ENCODE measurements at regions not wholly inside any gene's neighbourhood (a gene's known extent, or its start where the extent isn't known, plus 50 kb on each side); places are given as distances from the start of the nearest gene placed in this dataset.

DNA sequence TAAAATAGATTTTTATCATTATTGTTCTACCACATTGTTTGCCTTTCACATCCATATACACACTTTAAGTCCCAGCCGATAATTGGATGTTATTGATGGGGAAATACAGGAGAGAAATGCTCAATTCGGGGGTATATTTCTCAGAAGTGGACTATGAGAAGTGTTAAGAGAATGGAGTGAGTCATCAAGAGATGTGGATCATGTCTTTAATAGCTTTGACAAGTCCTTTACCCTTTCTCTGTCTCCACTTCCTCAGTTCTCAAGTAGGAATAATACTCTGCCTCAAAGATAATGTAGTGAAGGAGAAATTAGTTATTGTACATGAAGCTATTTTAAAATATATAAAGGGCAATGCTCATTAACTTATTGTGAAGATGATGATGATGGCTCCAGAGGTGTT lies 1017.6 kb upstream of the PIK3C3 start:
- POLR2A ChIA-PET, result no interaction called here

DNA sequence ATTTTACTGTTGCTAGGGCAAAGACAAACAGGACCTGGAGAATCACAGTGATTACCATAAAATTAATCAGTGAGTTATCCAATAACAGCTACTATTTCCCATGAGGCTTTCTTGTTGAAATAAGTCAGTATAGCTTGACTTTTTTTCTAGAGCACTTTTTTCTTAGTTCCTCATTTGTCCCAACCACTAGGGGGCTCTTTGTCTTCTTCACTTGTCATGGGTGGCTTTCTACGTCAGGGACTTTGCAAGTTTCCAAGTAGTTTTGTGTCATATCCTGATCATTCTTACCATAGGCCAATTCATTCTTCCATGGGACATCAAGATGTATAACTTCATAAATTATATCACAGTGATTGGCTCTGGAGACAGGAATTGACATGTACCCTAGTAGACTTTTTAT lies 1019.6 kb upstream of the PIK3C3 start:
- ChIA-PET CTCF (no interaction called here), POLR2A (no interaction called here)

More for the DNA sequence above, 1017.6 kb upstream of the PIK3C3 start:
- CTCF ChIA-PET, result no interaction called here

DNA sequence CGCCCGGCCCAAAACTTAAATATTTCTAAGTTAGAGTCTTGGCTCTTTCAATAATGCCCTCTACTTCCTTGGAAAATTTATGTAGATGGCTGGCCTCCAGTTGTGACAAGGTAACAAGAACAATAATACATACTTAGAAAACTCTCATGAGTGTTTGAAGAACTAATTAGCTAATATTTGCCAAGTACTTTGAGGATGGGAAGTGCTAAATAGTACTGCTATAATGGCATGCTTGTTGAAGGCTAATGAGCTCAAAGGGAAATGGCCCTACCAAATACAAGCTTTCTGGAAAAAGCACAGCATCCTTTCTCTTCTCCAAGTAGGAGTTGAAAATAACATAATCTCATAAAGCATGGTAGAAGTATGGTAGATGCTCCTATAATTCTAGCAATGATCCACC lies 1022.2 kb upstream of the PIK3C3 start:
- POLR2A ChIA-PET, result no interaction called here
- CTCF ChIA-PET, result no interaction called here

DNA sequence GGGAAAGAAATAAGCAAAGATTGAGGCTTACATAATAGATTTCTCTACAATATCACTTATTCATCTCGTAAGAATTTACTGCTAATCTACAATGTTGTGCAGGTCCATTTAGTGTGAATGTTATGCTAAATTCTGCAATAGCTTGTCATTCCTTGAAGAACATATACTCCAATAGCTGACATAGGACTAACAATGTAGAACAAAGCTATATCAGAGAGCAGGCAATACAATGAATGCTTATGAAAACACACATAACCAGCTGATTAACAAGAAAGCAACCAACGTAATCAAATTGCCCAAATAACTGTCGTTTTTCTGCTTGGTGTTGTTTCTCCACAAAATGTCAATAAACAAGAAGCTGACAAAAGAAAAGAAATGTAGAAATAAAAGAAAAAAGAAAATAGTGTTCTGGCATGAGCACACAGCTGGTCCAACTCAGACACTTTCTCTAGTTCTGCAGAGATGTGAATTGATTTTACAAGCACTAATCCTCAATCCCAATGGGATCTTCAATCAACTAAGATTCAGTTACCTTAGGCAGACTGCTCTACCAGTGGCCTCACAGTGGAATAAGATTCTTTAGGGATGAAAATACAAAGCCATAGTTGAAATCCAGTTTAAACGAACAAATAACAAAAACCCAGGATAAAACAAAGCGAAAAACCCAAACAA lies 1024.7 kb upstream of the PIK3C3 start:
- CTCF ChIA-PET, result no interaction called here
- POLR2A ChIA-PET, result no interaction called here

DNA sequence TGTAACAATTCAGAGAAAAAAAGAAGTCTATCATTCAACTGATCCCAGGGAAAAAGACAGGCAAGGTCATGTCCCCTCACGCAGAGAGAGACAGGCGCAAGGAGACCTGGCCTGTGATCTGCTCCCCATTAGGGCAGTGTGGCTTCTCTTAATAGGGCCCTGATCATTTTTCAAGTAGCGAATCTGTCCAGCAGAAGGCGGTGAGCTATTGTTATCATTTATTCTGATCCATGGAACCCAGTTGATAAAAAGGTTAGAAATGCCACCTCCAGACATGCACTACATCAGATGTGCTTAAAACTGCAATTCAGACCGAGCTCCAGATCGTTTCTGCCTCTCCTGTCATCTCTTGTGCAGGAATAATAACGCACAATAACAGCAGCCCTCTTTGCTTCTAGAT lies 1025.6 kb upstream of the PIK3C3 start:
- ChIA-PET CTCF (no interaction called here), POLR2A (no interaction called here)

DNA sequence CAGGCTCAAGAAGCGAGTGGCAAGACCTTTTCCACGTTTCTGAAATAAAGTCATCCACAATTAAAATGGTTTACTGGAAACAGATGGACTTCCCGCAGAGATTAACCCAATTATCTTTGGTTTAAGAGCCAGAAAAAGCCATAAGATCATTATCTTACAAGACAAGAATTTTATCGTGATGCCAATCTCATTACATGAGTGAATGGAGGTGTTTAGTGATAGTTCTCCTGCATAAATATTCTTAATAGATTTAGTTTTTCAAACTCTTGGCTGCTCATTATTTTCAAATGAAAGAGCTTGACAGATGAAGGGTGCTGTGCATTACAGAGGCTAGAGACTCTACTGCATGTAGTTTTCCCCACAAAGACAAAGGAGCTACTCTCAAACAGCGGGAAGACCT lies 1028.4 kb upstream of the PIK3C3 start:
- POLR2A ChIA-PET, result no interaction called here
- CTCF ChIA-PET, result interaction anchor here (0.8 kb wide), 1 partner anchor 1288 kb away, joined by 4 read pairs; no protein-coding TSS in a partner anchor

DNA sequence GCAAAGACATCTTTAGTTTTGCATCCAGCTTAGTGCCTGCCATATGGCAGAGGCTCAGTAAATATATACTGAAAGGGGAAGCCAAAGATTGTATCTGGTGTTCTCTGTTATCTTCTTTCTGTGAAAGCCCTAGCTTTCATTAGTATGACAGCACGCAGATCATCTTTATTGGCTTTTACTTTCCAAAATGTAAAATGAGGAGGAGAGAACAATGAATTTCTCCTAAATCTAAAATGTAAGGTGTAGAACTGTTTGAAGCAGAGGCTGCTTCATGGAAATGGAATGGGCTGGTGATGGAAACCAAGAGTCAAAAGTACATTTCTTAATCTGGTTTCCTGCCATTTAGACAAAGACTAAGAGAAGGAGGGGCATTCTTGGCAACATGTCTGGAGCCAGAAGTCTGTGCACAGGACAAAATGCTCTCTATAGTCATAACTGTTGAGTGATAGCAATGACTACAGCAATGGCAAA lies 1029.9 kb upstream of the PIK3C3 start:
- CTCF ChIA-PET, result no interaction called here

DNA sequence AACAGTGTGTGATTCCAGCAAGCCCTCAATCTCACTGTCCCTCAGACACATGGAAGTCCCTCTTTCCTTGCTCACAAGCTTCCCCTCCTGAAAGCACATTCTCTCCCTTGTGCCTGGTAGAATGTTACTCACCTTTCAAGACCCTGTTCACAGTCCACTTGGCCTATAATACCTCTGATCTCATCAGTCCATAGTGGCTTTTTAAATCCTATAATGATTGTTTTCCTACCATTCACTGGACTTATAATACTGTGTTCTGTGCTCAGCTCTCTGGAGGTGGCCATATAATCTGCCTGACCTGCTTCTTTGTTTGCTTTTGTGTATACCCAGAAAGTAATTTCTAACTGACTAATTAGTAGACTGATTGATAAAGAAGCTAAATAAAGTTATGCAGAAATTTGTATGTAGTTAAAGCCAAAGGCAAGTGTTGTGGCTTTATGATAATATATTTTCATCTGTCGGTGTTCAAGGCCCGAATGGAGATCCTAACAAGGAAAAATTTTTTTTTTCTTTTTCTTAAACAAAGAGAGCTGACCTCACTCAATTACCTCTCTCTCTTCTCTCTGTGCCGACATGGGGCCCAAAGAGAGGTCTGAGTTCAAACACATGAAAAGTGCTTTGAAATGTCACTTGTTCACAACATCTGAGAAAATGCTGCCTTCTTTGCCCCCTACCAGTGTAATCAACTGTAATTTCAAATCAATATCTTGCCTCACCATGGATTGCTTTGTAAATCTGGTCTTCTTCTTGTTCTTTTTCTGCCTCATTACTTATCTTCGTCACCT lies 1033.0 kb upstream of the PIK3C3 start:
- POLR2A ChIA-PET, result no interaction called here
- CTCF ChIA-PET, result no interaction called here

More for the DNA sequence above, 1029.9 kb upstream of the PIK3C3 start:
- POLR2A ChIA-PET, result no interaction called here

DNA sequence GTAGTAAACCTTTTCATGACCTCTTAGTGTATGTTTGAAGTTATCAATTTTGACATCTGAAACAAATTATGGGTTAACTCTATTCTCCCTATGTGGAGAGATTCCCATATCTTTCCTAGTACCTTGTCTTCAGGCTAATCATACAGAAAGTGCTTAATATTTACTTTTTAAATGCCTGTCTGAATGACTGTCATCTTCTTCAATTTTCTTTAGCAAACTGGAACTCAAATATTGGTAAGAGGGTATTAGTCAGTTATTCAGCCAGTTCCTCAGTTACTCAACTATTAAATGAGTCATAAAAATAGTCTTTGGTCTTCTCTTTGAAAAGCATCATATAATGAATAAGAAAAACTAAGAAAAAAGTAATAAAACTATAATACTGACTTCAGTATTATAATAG lies 1038.0 kb upstream of the PIK3C3 start:
- ChIA-PET CTCF (no interaction called here), POLR2A (no interaction called here)

DNA sequence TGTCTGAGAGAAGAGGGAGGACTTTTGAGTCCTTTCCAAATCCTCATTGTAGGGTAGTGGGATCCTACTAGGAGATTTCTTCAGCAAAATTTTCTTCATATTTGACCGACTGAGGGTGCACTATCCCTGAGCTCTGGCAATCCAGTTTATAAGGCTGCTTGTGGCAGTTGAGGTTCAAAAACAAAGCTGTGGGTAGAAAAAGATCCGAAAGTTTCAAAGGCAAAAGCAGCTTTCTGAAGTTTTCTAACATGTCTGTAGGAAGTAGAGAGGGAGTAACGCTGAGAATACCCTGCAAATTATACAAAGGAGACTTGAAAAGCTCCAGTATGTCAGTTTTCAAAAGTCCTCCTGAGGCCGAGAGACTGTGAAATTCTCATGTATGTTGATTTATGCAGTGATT lies 1039.3 kb upstream of the PIK3C3 start:
- ChIA-PET CTCF (no interaction called here), POLR2A (no interaction called here)

DNA sequence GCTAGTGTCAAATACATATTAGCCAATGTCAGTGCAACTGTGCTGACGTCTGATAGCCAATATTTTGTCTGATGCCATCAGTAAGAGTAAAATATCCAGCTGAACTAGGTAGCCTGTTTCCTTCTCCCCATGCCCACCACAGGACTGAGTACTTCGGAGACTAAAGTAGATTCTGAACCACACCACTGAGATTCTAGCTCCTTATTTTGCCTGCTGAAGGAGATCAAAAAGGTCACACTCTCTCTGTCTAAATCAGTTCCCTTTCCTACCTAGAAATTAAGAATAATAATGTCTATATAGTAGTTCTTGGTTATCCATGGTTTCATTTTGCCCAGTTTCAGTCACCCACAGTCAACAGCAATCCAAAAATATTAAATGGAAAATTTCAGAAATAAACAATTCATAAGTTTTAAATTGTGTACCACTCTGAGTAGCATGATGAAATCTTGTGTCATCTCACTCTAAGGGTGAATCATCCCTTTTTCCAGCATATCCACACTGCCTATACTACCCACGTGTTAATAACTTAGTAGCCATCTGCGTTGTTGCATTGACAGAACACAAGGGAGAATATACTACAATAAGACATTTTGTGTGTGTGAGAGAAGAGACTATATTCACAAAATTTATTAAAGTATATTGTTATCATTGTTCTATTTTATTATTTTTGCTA lies 1043.3 kb upstream of the PIK3C3 start:
- CTCF ChIA-PET, result no interaction called here
- POLR2A ChIA-PET, result no interaction called here

DNA sequence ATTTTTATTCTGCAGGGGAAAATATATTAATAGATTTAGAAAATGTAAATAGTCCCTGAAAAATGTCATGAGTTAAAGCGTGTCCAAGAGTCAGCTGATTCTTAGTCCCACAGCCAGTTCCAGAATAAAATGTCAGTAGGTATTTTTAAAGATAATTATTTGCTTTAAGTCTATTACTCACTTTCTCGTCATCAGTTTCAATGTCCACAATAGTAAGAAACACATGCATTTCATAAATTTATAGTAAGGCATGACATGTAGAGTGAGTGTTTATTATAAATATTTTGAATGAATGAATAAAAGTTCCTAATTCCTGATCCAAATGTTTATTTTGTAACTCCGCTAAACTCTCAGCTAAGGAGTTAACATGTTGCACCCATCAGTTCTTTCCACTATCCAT lies 1044.0 kb upstream of the PIK3C3 start:
- ChIA-PET CTCF (no interaction called here), POLR2A (no interaction called here)

DNA sequence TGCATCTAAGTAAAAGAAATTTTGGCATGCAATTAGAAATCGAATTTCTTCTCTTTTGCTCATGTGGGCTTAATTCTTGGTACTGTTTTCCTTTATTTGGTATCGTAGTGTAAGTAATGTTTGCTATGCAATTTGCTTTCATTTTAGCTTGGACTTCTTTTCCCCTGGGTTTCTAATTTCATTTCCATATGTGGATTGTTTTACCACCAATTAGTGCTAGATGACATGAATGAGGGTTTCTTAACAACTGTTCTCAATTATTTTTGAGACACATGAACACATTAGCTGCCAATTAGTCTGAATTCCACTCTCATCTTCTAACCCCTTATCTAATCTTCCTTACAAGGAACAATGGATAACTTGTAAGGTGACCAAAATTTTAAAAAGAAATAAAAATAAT lies 1047.2 kb upstream of the PIK3C3 start:
- POLR2A ChIA-PET, result no interaction called here
- CTCF ChIA-PET, result no interaction called here

DNA sequence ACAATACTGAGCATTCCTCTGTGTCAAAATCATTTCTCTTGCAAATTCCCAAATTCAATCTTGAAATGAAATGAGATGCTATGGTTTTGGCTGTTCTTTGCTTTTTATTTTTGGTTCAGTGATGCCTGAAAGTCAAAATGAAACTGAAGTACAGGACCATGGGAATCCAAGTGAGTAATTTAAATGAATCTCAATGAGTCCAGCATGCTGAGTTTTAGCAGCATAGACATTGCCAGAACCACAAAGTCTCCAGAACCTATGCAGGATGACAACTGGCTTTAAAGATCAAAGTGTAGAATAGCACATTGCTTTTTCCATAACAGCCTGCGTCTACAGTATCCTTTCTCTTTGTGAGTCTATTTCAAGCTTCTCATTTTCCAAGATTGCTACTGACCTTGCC lies 1050.7 kb upstream of the PIK3C3 start:
- CTCF ChIA-PET, result no interaction called here
- POLR2A ChIA-PET, result no interaction called here

DNA sequence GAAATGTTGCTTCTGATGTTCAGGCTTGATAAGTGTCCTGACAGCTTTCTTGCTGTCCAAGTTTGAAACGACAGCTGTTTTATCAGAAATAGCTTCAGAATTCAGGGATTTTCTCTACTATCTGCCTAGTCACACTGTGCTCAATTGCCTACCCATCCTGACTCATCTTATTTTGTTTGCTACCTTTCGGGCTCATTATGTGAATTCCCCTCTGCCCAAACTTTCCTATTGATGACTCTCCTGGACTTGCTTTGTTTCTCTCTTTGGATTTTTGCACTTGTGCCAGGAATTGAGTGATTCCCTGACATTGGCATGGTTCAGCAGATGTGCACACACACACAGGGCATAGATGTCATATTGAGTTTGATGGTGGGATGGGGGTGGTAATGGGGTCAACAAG lies 1052.6 kb upstream of the PIK3C3 start:
- POLR2A ChIA-PET, result no interaction called here
- CTCF ChIA-PET, result no interaction called here

DNA sequence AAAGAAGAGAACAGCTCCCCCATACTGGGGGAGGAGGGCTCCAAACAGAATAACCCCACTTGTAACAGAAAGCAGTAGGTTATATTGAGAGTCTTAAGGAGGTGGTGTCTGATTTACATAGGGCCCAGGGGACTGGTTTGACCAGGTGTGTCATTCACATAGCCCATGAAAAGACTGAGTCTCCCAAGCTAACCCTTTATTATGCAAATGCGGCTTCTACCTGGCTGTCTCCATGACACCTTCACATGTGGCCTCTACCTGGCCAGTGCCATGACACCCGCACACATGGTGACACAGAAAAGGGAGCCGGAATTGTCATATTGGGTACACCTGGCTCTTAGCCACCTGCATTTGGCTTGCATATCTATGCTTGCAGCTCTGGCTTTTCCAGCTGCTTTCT lies 1057.2 kb upstream of the PIK3C3 start:
- CTCF ChIA-PET, result no interaction called here
- POLR2A ChIA-PET, result no interaction called here

DNA sequence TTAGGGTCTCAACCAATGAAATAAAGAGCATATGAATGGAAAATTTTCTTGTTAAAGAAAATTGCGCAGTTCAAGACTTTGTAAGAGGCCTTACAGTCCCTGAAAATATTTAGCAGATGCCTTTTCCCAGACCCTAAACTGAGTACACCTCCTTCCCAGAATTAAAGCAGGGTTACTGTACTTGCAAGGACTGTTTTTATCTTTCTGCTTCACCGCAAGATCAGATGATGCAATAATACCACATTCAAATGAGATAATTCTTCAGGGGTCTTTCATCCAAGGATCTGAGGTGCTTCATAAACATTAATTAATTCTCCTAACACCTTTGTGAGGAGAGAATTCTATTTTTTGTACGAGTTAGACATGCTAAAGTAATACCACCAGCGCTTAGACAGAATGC lies 1071.8 kb upstream of the PIK3C3 start:
- ChIA-PET POLR2A (no interaction called here), CTCF (no interaction called here)

DNA sequence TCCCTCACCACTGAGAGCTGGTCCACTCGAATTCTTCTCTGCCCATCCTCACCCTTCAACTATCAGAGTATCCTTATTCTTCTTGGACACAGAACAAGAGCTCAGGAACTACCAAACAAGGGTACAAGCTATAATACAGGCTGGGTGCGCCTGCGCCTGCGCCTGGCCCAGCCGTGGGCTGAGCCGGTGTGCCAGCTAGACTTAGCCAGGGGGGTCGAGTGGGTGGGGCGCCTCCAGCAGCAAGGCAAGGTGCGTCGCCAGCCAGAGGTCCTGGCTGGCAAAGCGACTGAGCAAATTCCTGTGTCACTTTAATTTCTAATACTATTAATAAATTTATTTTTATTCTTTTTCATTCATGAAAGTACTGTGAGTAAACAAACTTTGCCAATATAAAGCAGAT lies 1072.6 kb upstream of the PIK3C3 start:
- CTCF ChIA-PET, result no interaction called here
- POLR2A ChIA-PET, result no interaction called here

DNA sequence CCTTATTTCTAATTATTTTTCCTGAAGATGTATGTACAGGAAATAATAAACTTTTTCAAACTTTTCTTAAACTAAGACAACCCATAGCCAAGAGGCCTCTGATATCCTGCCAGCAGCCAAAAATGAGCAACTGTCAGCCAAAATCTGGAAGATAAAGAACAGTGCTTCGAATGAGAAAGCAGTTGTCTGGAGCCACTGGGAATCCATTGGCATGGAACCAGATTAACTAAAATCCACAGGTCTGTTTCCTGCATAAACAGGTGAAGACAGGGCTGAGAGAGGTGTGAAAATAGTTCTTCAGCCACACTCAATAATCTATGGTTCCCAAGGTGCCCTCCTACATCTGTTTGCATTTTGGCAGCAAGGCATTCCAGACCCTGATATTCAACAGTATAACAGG lies 1076.7 kb upstream of the PIK3C3 start:
- POLR2A ChIA-PET, result no interaction called here
- CTCF ChIA-PET, result no interaction called here

DNA sequence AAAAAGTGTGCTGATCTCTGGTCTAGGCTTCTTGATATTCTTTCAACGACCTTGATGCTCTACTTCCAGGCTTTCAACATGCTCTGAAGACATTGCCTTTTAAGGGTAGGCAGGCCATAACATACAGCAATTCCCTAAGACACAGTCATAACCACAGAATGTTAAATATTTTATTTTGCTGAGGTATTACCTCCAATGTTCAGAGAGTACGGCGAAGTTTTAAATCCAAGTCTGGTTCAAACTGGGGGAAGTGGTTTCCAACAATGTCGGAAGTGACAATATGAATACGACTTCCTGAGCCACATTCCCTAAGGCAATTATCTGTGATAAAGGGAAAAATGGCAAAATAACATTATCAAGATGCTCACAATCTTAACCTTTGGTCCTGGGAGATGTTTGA lies 1077.9 kb upstream of the PIK3C3 start:
- ChIA-PET POLR2A (no interaction called here), CTCF (no interaction called here)

DNA sequence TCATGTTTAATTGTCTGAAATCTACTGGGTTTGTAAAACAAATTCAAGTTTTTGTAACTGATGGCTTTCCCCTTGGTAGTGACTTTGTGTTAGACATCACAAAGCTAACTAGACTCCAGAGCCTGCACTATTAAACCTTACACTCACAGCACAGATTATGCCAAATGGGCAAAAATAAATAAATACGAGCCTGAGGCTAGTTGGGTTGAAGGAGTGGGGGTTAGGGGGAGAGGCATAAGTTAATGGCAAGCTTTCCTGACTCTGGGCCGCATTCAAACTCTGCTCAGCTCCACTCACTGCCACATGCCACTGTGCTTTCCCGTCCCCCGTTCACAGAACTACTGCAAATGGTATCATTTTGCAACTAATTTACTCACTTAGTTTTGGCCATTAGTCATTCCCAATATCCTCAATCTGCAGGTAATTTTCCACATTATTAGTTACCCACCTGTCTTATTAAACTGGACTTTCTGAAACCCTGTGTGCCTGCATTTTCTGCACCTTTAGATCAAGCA lies 1079.9 kb upstream of the PIK3C3 start:
- ChIA-PET POLR2A (no interaction called here), CTCF (no interaction called here)

Measured in activated CD8-positive, alpha-beta memory T cell treated with anti-CD3 and anti-CD28 coated beads for 36 hours (primary cell).